ENCODE measurements at regions not wholly inside any gene's neighbourhood (a gene's known extent, or its start where the extent isn't known, plus 50 kb on each side); places are given as distances from the start of the nearest gene placed in this dataset.

- Mint-ChIP-seq H3K27me3 (ENCODE audit: low read depth) (peaks cover 28% of the 10 kb centered on the region), H3K4me1 (ENCODE audit: low read depth) (no peaks in the 10 kb centered on the region), H3K4me3 (ENCODE audit: unreplicated experiment) (no peak overlapping the region), H3K9me3 (ENCODE audit: low read depth) (no peaks in the 10 kb centered on the region), H3K36me3 (ENCODE audit: low read depth) (no peaks in the 10 kb centered on the region), H3K27ac (ENCODE audit: unreplicated experiment) (no peak overlapping the region)
- DNase-seq (ENCODE audit: low spot score) = no peak
- TF ChIP-seq CTCF (IDR thresholded peaks at IDR 0.05) = no peak
Measured at GRCh38 chr4:80145739-80146138, 51.6 kb upstream of the PRDM8 start.

DNA sequence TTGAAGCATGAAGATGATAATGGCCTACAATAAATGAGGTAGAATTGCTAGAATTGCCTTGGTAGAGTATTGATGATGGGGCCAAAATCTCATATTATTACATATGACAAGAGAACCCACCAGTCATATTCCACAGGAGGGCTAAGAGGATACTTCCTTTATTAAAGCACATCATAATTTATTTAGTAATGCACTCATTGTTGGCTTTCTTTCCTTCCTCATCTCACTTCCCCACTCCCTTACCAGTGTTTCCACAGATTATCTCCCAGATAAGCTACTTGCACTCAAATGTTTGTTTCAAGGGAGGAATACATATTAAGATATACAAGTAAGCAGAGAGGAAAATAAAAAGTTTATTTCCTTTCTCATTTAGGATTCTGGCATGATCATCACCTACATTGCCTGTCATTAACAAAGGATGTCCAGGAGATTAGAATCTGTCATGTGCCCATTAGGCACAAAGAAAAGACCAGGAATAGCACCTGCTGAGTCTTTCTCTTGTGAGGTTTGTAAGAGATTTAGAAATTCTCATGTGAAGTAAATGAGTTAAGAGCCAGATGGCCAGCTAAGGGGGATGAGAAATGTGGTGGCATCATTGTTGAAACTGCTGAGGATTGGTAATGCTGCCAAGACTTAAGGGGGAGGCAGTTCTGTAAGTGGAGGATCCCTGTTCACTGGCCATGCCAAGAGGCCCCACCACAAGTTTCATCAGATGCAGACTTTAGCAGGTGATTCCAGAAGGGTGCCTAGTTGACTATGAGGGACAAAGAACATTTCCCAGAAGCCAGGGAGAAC is 52.4 kb upstream of the PRDM8 start:
- H3K4me1 Mint-ChIP-seq (ENCODE audit: low read depth) = no peaks in the 10 kb centered on the region
- no peak for TF ChIP-seq CTCF (IDR thresholded peaks at IDR 0.05)
- peaks cover 26% of the 10 kb centered on the region for H3K27me3 Mint-ChIP-seq (ENCODE audit: low read depth)
- H3K36me3 Mint-ChIP-seq (ENCODE audit: low read depth) = no peaks in the 10 kb centered on the region
- no peak overlapping the region for H3K4me3 Mint-ChIP-seq (ENCODE audit: unreplicated experiment)
- DNase-seq (ENCODE audit: low spot score) = no peak
- no peak overlapping the region for H3K27ac Mint-ChIP-seq (ENCODE audit: unreplicated experiment)
- H3K9me3 Mint-ChIP-seq (ENCODE audit: low read depth) = no peaks in the 10 kb centered on the region

- no peaks in the 10 kb centered on the region for H3K9me3 Mint-ChIP-seq (ENCODE audit: low read depth)
- TF ChIP-seq CTCF (IDR thresholded peaks at IDR 0.05) = no peak
- no peaks in the 10 kb centered on the region for H3K4me1 Mint-ChIP-seq (ENCODE audit: low read depth)
- no peak for DNase-seq (ENCODE audit: low spot score)
- H3K27me3 Mint-ChIP-seq (ENCODE audit: low read depth) = peaks cover 22% of the 10 kb centered on the region
- H3K36me3 Mint-ChIP-seq (ENCODE audit: low read depth) = no peaks in the 10 kb centered on the region
- H3K27ac Mint-ChIP-seq (ENCODE audit: unreplicated experiment) = no peak overlapping the region
- H3K4me3 Mint-ChIP-seq (ENCODE audit: unreplicated experiment) = no peak overlapping the region
Measured at GRCh38 chr4:80143307-80143679, 54.0 kb upstream of the PRDM8 start.

GRCh38 chr4:80142394-80143306 is 54.7 kb upstream of the PRDM8 start:
- no peaks in the 10 kb centered on the region for H3K9me3 Mint-ChIP-seq (ENCODE audit: low read depth)
- H3K27ac Mint-ChIP-seq (ENCODE audit: unreplicated experiment) = no peak overlapping the region
- no peak for TF ChIP-seq CTCF (IDR thresholded peaks at IDR 0.05)
- H3K36me3 Mint-ChIP-seq (ENCODE audit: low read depth) = no peaks in the 10 kb centered on the region
- peaks cover 20% of the 10 kb centered on the region for H3K27me3 Mint-ChIP-seq (ENCODE audit: low read depth)
- H3K4me3 Mint-ChIP-seq (ENCODE audit: unreplicated experiment) = no peak overlapping the region
- H3K4me1 Mint-ChIP-seq (ENCODE audit: low read depth) = no peaks in the 10 kb centered on the region
- no peak for DNase-seq (ENCODE audit: low spot score)

DNA sequence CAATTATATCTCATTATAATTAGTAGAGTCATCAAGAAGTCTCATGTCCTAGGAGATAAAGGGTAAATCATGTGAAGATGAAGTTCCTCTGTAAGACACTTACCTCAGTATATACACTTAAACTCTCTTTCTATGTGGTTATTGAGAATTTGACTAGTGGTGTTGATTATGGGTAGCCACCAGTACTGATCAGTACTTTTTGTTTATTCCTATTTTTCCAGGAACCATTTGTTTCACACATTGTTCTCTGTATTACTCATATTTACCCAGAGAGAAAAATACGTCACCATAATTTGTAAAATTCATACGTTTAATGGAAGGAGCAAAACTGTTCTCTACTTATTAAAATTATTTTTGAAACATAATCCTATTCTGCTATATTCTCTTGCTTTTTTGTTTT is 55.8 kb upstream of the PRDM8 start:
- no peak overlapping the region for H3K4me3 Mint-ChIP-seq (ENCODE audit: unreplicated experiment)
- no peaks in the 10 kb centered on the region for H3K4me1 Mint-ChIP-seq (ENCODE audit: low read depth)
- no peak overlapping the region for H3K27ac Mint-ChIP-seq (ENCODE audit: unreplicated experiment)
- no peaks in the 10 kb centered on the region for H3K36me3 Mint-ChIP-seq (ENCODE audit: low read depth)
- no peak for TF ChIP-seq CTCF (IDR thresholded peaks at IDR 0.05)
- DNase-seq (ENCODE audit: low spot score) = no peak
- peaks cover 17% of the 10 kb centered on the region for H3K27me3 Mint-ChIP-seq (ENCODE audit: low read depth)
- no peaks in the 10 kb centered on the region for H3K9me3 Mint-ChIP-seq (ENCODE audit: low read depth)

Data from chondrocyte (in vitro differentiated cells).